Karpas-422 (cell line): ENCODE measurements at regions not wholly inside any gene's neighbourhood (a gene's known extent, or its start where the extent isn't known, plus 50 kb on each side); places are given as distances from the start of the nearest gene placed in this dataset.

Experiments
- DNase-seq: peaks from one replicate; pipeline ENCODE4 v3.0.0-alpha.2; 2015
- H2AFZ ChIP-seq: fragments of 200-600 bp; sonication (generic); 2 replicates; pipeline ENCODE4 v1.6.1; 2014; ENCODE audit warnings: antibody characterized with exemption, low read length, mixed read lengths
- H3K27ac ChIP-seq: fragments of 200-600 bp; sonication (generic); 2 replicates; pipeline ENCODE4 v1.5.1; 2014; ENCODE audit warnings: mild to moderate bottlenecking, low read length, moderate library complexity
- H3K27me3 ChIP-seq: fragments of 200-600 bp; sonication (generic); 2 replicates; pipeline ENCODE4 v1.6.1; 2014; ENCODE audit warnings: low read length, mixed read lengths
- H3K36me3 ChIP-seq: fragments of 200-600 bp; sonication (generic); 2 replicates; pipeline ENCODE4 v1.6.1; 2014; ENCODE audit warnings: low read length, mixed read lengths; ENCODE audit not compliant: insufficient read depth
- H3K4me1 ChIP-seq: fragments of 200-600 bp; sonication (generic); 2 replicates; pipeline ENCODE4 v1.6.1; 2014; ENCODE audit warnings: mild to moderate bottlenecking, low read length, mixed read lengths
- H3K4me2 ChIP-seq: fragments of 200-600 bp; sonication (generic); 2 replicates; pipeline ENCODE4 v1.6.1; 2014; ENCODE audit warnings: low read length, low read depth, mild to moderate bottlenecking; ENCODE audit not compliant: poor library complexity, severe bottlenecking
- H3K4me3 ChIP-seq: fragments of 200-600 bp; sonication (generic); 2 replicates; pipeline ENCODE4 v1.5.1; 2014; ENCODE audit warnings: mild to moderate bottlenecking, antibody characterized with exemption, low read length, mixed read lengths
- H3K79me2 ChIP-seq: fragments of 200-600 bp; sonication (generic); 2 replicates; pipeline ENCODE4 v1.6.1; 2014; ENCODE audit warnings: mild to moderate bottlenecking, low read length, mixed read lengths
- H3K9ac ChIP-seq: fragments of 200-600 bp; sonication (generic); 2 replicates; pipeline ENCODE4 v1.6.0; 2014; ENCODE audit warnings: low read length
- H3K9me2 ChIP-seq: fragments of 200-600 bp; sonication (generic), shearing (Covaris generic); replicated peaks from 2 replicates; pipeline ENCODE4 v1.6.0; 2014; ENCODE audit warnings: mild to moderate bottlenecking, low read length, moderate library complexity; ENCODE audit not compliant: insufficient read depth
- H3K9me3 ChIP-seq: fragments of 300-700, 200-600 bp; sonication (generic); 2 replicates; pipeline ENCODE4 v1.6.1; 2014; ENCODE audit warnings: low read length, mixed read lengths
- H4K20me1 ChIP-seq: fragments of 200-600 bp; sonication (generic); 2 replicates; pipeline ENCODE4 v1.6.1; 2014; ENCODE audit warnings: mild to moderate bottlenecking, antibody characterized with exemption, low read length, low read depth; ENCODE audit not compliant: insufficient read depth

DNA sequence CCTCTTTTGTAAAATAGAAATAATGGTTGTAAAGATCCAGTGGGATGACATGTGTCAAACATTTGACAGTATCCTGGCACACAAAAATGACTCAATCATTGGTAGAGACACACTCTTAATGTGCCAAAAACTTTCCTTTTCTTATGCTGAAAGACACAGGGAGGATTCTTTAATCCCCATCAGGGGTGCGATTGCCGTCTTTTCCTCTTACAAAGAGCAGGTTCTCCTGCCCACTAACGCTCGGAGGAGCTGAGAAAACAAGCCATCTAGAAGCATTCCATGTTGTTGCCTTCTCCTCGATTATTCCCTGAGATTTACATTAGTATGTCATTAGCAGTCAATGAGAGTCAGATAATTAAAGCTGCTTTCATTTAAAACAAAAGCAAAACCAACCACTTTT, 342.6 kb upstream of the CCNH start:
- no peak for DNase-seq
- no peak overlapping the region for H3K9ac ChIP-seq
- H3K79me2 ChIP-seq: no peaks in the 10 kb centered on the region
- no peaks in the 10 kb centered on the region for H4K20me1 ChIP-seq
- H3K27me3 ChIP-seq: no peaks in the 10 kb centered on the region
- H3K4me3 ChIP-seq: no peak overlapping the region
- H3K9me3 ChIP-seq: no peaks in the 10 kb centered on the region
- no peaks in the 10 kb centered on the region for H3K9me2 ChIP-seq
- no peak overlapping the region for H3K4me2 ChIP-seq
- H3K36me3 ChIP-seq: no peaks in the 10 kb centered on the region
- H3K27ac ChIP-seq: no peak overlapping the region
- H3K4me1 ChIP-seq: no peaks in the 10 kb centered on the region
- no peak overlapping the region for H2AFZ ChIP-seq

DNA sequence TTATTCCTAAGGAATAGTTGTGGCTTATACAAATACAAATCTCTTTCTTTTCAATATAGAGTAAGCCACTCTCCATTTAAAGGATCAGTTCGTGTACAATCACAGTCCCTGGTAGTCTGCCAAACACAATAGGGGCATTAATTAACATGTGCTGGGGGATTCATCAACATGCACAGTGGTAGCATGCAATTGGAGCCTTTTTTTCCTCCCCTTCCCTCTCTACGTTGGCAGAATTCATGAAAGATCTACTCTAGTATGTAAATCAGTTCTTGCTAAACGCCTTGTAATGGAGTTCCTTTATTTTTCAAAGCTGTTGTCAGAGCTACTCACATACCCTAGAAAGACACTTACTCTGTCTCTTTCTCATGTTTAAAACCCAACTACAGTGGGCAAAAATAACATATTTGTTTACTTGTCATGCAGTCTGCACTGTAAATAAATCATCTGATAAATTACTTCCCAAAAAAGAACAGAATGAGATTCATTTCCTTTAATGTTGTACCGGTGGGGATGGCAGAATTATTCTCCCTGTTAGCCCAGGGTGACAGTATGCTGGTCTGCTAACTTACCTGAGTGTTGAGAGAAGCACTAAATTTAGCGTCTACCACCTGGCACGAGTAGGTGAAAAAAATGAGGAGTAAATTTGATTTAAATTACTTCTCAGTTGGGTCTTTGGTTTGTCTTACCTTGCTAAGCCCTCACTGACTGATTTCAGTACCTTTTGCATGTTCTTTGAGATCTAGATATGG, 341.5 kb upstream of the CCNH start:
- H3K4me3 ChIP-seq: no peak overlapping the region
- H3K27me3 ChIP-seq: no peaks in the 10 kb centered on the region
- H4K20me1 ChIP-seq: no peaks in the 10 kb centered on the region
- no peaks in the 10 kb centered on the region for H3K79me2 ChIP-seq
- no peaks in the 10 kb centered on the region for H3K9me3 ChIP-seq
- H3K4me2 ChIP-seq: no peak overlapping the region
- no peak overlapping the region for H3K27ac ChIP-seq
- no peak overlapping the region for H2AFZ ChIP-seq
- DNase-seq: no peak
- H3K9ac ChIP-seq: no peak overlapping the region
- H3K4me1 ChIP-seq: no peaks in the 10 kb centered on the region
- no peaks in the 10 kb centered on the region for H3K9me2 ChIP-seq
- H3K36me3 ChIP-seq: no peaks in the 10 kb centered on the region

DNA sequence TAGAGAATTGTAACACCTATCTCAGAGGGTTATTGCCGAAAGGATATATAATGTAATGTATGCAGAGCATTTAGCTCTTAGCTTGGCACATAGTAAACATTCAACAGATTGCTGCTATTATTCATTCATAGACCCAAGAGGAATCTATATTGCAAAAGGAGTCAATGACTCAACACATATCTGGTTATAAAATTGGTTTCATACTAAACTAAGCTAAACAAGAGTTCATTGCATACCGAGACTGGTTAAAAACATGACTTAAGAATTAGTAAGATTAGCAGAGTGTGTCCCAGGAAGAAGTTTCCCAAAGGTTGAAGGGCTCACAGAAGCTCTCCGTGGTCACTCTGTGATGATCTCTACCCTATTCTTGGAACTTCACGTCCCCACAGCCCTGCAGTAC, 339.6 kb upstream of the CCNH start:
- no peak overlapping the region for H3K4me2 ChIP-seq
- no peaks in the 10 kb centered on the region for H4K20me1 ChIP-seq
- no peak overlapping the region for H3K27ac ChIP-seq
- H3K27me3 ChIP-seq: no peaks in the 10 kb centered on the region
- no peak overlapping the region for H3K9ac ChIP-seq
- no peaks in the 10 kb centered on the region for H3K9me2 ChIP-seq
- no peak overlapping the region for H2AFZ ChIP-seq
- no peaks in the 10 kb centered on the region for H3K4me1 ChIP-seq
- H3K36me3 ChIP-seq: no peaks in the 10 kb centered on the region
- no peak for DNase-seq
- H3K4me3 ChIP-seq: no peak overlapping the region
- H3K79me2 ChIP-seq: no peaks in the 10 kb centered on the region
- H3K9me3 ChIP-seq: no peaks in the 10 kb centered on the region

DNA sequence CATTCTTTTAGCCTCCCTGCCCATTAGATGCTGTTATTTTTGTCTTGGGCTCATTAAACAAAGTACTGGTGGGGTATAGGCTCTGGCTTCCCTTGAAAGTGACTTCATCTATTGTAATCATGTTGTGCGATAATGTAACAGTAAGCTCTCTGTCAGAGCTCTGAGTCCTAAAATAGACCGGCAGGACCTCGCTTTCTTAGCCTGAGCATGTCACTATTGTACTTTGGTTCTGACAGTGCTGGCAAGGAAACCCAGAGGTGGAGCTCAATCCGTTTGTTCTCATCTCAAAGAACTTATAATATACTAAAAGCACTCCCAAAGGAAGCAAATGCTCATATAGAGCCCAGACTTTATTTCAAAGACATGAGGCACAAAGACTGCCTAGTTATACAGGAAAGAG, 339.1 kb upstream of the CCNH start:
- H2AFZ ChIP-seq: no peak overlapping the region
- no peak overlapping the region for H3K27ac ChIP-seq
- H3K27me3 ChIP-seq: no peaks in the 10 kb centered on the region
- no peaks in the 10 kb centered on the region for H3K9me2 ChIP-seq
- no peaks in the 10 kb centered on the region for H3K79me2 ChIP-seq
- no peaks in the 10 kb centered on the region for H3K9me3 ChIP-seq
- H4K20me1 ChIP-seq: no peaks in the 10 kb centered on the region
- H3K36me3 ChIP-seq: no peaks in the 10 kb centered on the region
- H3K9ac ChIP-seq: no peak overlapping the region
- no peak overlapping the region for H3K4me2 ChIP-seq
- H3K4me3 ChIP-seq: no peak overlapping the region
- no peaks in the 10 kb centered on the region for H3K4me1 ChIP-seq
- DNase-seq: no peak

DNA sequence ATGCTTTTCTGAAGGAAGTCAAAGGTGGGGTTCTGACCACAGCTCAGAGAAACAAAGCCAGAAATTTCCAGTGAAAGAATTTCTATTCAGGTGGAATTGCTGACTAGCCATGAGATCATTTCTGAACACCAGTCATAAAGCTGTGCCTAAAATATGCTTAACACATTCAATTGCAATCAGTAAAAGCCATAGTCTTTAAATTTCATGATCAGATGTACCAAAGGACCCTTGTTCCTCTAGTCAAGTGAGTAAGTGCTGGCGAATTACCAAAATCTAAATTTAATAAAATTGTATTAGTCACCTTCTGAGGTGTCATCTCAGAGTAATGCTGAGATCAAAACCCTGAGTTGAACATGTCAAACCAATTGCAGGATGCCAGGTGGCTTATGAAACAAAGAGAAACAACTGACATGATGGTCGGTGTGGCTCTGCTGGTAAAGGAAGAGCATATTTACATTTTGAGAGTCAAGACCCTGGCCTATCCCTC, 334.2 kb upstream of the CCNH start:
- Histone ChIP-seq H2AFZ (no peak overlapping the region), H3K9me2 (no peaks in the 10 kb centered on the region), H4K20me1 (no peaks in the 10 kb centered on the region), H3K4me1 (no peaks in the 10 kb centered on the region), H3K9me3 (no peaks in the 10 kb centered on the region), H3K4me3 (no peak overlapping the region), H3K36me3 (no peaks in the 10 kb centered on the region), H3K79me2 (no peaks in the 10 kb centered on the region), H3K27me3 (no peaks in the 10 kb centered on the region), H3K4me2 (no peak overlapping the region), H3K27ac (no peak overlapping the region), H3K9ac (no peak overlapping the region)
- no peak for DNase-seq

DNA sequence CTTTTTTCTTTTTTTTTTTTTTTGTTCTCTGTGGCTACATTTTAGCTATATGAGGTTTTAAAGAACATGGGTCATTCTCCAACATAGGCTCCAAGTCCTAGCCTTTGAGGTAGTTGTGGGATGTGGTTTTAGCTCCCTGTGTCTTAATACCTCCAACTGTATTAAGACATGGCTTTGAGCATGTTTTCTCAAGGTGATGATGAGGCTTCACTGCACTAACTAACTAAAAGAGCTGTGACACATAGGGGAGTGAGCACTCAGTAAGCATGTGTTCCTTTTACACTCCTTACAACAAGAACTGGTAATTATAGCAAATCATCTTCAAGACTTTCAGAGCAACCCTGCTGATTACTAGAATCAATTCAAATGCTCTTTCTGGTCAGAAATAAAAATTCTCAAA, 333.6 kb upstream of the CCNH start:
- H3K4me1 ChIP-seq: no peaks in the 10 kb centered on the region
- no peak overlapping the region for H3K4me2 ChIP-seq
- H3K36me3 ChIP-seq: no peaks in the 10 kb centered on the region

DNA sequence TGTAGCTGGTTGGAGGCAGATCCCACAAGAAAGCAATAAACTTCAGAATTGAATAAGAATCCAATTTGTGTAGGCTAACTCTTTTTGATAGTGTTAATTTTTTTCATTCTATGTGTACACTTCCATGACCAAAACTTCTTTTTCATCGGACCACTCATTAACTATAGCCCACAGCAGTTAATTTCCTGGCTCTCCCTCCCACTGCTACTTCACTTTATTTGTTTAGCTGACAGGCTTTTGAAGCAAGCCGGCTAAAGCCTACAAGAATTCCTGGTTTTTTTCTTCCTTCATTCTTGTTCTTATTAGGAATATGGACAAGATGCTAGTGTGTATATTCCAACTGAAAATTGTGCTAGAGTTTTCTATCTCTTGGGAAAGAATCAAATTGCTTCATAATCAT, 329.2 kb upstream of the CCNH start:
- H3K4me1 ChIP-seq: no peaks in the 10 kb centered on the region
- H3K79me2 ChIP-seq: no peaks in the 10 kb centered on the region
- H2AFZ ChIP-seq: no peak overlapping the region
- H3K4me2 ChIP-seq: no peak overlapping the region
- DNase-seq: no peak
- no peaks in the 10 kb centered on the region for H3K9me2 ChIP-seq
- no peak overlapping the region for H3K9ac ChIP-seq
- no peaks in the 10 kb centered on the region for H4K20me1 ChIP-seq
- H3K27me3 ChIP-seq: no peaks in the 10 kb centered on the region
- no peak overlapping the region for H3K27ac ChIP-seq
- no peak overlapping the region for H3K4me3 ChIP-seq
- H3K9me3 ChIP-seq: no peaks in the 10 kb centered on the region
- no peaks in the 10 kb centered on the region for H3K36me3 ChIP-seq

More for the DNA sequence above, 333.6 kb upstream of the CCNH start:
- Histone ChIP-seq H4K20me1 (no peaks in the 10 kb centered on the region), H3K9ac (no peak overlapping the region), H3K4me3 (no peak overlapping the region), H3K27me3 (no peaks in the 10 kb centered on the region), H3K9me2 (no peaks in the 10 kb centered on the region), H3K27ac (no peak overlapping the region), H3K9me3 (no peaks in the 10 kb centered on the region), H3K79me2 (no peaks in the 10 kb centered on the region), H2AFZ (no peak overlapping the region)
- no peak for DNase-seq

DNA sequence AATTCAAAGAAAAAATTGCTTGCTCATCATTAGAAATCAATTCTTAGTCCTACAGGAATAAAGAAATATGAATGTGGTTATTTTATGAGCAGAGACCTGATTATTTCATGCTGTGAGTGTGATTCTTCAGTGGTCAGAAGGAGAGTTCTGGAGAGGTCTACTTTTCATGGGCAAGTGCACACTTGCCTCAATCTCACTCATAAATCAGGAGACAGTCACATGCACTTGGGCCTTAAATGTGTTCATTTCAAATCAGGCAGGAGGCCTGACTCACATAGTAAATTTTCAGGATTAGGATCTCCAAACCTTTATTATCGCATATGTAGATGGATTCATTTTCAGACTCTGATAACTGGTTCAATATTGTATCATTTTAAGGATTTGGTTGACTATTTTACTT, 323.2 kb upstream of the CCNH start:
- no peak for DNase-seq
- Histone ChIP-seq H3K4me3 (no peak overlapping the region), H3K4me1 (no peaks in the 10 kb centered on the region), H3K27ac (no peak overlapping the region), H3K9me3 (no peaks in the 10 kb centered on the region), H3K36me3 (no peaks in the 10 kb centered on the region), H3K9me2 (no peaks in the 10 kb centered on the region), H3K79me2 (no peaks in the 10 kb centered on the region), H3K4me2 (no peak overlapping the region), H3K27me3 (no peaks in the 10 kb centered on the region), H3K9ac (no peak overlapping the region), H2AFZ (no peak overlapping the region), H4K20me1 (no peaks in the 10 kb centered on the region)
